CD4-positive, alpha-beta T cell (primary cell): ENCODE measurements at regions not wholly inside any gene's neighbourhood (a gene's known extent, or its start where the extent isn't known, plus 50 kb on each side); places are given as distances from the start of the nearest gene placed in this dataset.

Experiments
- ATAC-seq: fragments of 200-7000 bp; cut with Tn5 transposase; one replicate; pipeline ENCODE4 v1.10.0; 2022; ENCODE audit warnings: mild to moderate bottlenecking; ENCODE audit not compliant: poor library complexity
- CTCF ChIA-PET: fragments of 350-600 bp; sonication (Branson Sonifier 250); formaldehyde crosslinking; loops from one replicate; lab custom pipeline; 2021; ENCODE audit warnings: antibody characterized with exemption, inconsistent platforms; lab: Charles Lee
- POLR2A ChIA-PET: fragments of 350-600 bp; sonication (Branson Sonifier 250); formaldehyde crosslinking; loops from one replicate; lab custom pipeline; 2021; ENCODE audit warnings: antibody characterized with exemption, inconsistent platforms; lab: Charles Lee
- DNase-seq, 14 experiments: peaks; one replicate each; pipeline ENCODE4 v3.0.0-alpha.2; 2013 to 2020; ENCODE audit warnings: mixed read lengths in 2 of 14
- H3K27ac ChIP-seq, 2 donors: one replicate each; pipeline versions ENCODE4 v1.5.1 to v1.7.0; 2013; ENCODE audit warnings: low read length in 2 of 2, low read depth in 1 of 2, mild to moderate bottlenecking in 1 of 2
- H3K27me3 ChIP-seq, 2 experiments: 1 replicate in 1 of 2; 2 replicates in 1 of 2; pipeline versions ENCODE4 v1.6.1 to v1.7.0; 2013; ENCODE audit warnings: low read length in 2 of 2, control low read depth in 1 of 2, mild to moderate bottlenecking in 1 of 2, moderate library complexity in 1 of 2; ENCODE audit not compliant: insufficient read depth in 2 of 2, control insufficient read depth in 1 of 2
- H3K36me3 ChIP-seq: one replicate; pipeline ENCODE4 v1.6.1; 2013; ENCODE audit warnings: low read length, control low read depth; ENCODE audit not compliant: insufficient read depth
- H3K4me1 ChIP-seq: one replicate; pipeline ENCODE4 v1.6.1; 2013; ENCODE audit warnings: low read length, control low read depth; ENCODE audit not compliant: insufficient read depth
- H3K4me3 ChIP-seq: one replicate; pipeline ENCODE4 v1.5.1; 2013; ENCODE audit warnings: mild to moderate bottlenecking, low read length, moderate library complexity
- H3K9me3 ChIP-seq, 2 experiments: 1 replicate in 1 of 2; 2 replicates in 1 of 2; pipeline versions ENCODE4 v1.6.1 to v1.7.0; 2013; ENCODE audit warnings: low read length in 2 of 2, mild to moderate bottlenecking in 2 of 2, control low read depth in 1 of 2, moderate library complexity in 1 of 2; ENCODE audit not compliant: control insufficient read depth in 1 of 2, insufficient read depth in 1 of 2
- H3K27ac Mint-ChIP-seq: one replicate; pipeline ENCODE4 v1.8.0; 2020; ENCODE audit warnings: mixed read lengths
- H3K27me3 Mint-ChIP-seq: one replicate; pipeline ENCODE4 v1.8.0; 2021; ENCODE audit warnings: mixed read lengths
- H3K36me3 Mint-ChIP-seq: one replicate; pipeline ENCODE4 v1.8.0; 2021; ENCODE audit warnings: low read depth, mixed read lengths
- H3K4me1 Mint-ChIP-seq: one replicate; pipeline ENCODE4 v1.8.0; 2021; ENCODE audit warnings: low read depth, mixed read lengths
- H3K4me3 Mint-ChIP-seq: one replicate; pipeline ENCODE4 v1.8.0; 2020; ENCODE audit warnings: mild to moderate bottlenecking, mixed read lengths
- H3K9me3 Mint-ChIP-seq: one replicate; pipeline ENCODE4 v1.8.0; 2020; ENCODE audit warnings: mixed read lengths
- intact Hi-C, 2 experiments: fragments of 100-400 bp; cut with DNase I in 1 of 2; cut with micrococcal nuclease in 1 of 2; formaldehyde crosslinking; loops; one replicate each; pipeline versions ENCODE4 v1.15.1 to v1.9.0; 2023 to 2025; cut with DNase I, micrococcal nuclease
- TF ChIP-seq, protein P1 (sequence below): fragments of 200-600 bp; IDR thresholded peaks from one replicate; pipeline ENCODE4 v1.8.0; 2022; ENCODE audit warnings: antibody characterized with exemption, mild to moderate bottlenecking

DNA sequence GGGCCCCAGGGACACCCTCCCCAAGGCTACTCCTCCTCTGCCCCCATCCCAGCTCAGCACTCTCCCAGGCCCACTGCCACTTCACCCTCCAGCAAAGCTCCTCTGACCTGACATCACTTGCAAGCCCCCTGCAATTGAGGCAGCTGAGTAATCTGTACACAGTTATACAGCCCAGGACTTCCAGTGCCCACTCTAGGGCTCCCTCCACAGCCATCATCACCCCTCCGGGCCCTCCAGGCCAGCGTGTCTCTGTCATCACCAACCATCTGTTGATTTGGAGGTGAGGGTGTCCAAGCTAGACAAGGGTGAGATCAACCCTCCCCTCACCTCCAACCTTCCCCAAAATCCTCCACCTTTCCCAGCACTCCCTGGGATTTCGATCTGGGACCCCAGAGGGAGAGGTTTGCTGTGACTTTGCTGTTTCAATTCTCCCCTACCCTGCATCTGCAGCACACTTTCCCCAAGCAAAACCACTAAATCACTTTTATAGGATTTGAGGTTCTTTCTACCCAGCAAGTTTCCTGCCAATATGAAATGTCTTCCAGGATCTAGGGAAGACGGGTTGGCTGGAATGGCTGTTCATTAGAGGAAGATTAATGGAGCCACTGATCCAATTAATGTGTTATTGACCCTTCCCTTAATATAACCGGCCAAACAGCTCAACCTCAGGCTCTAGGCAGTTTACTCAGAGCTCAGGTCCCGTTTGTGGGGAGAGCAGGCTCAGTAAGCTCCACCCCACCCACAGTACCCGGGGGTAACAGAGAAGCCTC, 92.9 kb downstream of the CHST1 start:
- no peak overlapping the region for H3K4me3 Mint-ChIP-seq

DNA sequence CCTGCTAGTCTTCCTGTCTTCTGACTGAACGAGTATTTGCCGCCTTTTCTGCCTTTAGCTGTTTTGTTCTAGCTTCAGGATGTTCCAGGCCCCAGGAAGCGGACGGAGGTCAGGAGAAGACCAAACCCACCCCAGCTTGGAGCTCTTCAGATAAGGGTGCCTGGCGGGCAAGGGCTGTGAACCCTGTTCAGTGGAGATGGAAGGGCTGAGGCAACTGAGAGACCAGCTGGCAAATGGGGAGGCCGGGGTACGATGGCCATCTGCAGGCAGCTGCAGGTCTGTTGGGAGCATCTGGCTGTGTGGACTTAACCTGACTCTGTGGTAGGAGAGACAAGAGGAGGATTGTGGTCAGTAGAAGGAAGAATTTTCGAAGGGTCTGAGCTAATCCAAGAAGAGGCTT, 95.6 kb downstream of the CHST1 start:
- DNase-seq (no peak), ATAC-seq (no peak)
- Mint-ChIP-seq H3K4me3 (no peak overlapping the region), H3K27ac (no peak overlapping the region), H3K27me3 (peaks cover 15% of the 10 kb centered on the region), H3K9me3 (no peaks in the 10 kb centered on the region), H3K36me3 (no peaks in the 10 kb centered on the region), H3K4me1 (no peaks in the 10 kb centered on the region)
- Histone ChIP-seq H3K27me3 (peaks cover 0 to 4% of the 10 kb centered on the region in 2 experiments), H3K4me3 (no peak overlapping the region), H3K27ac (no peak overlapping the region), H3K9me3 (no peaks in the 10 kb centered on the region), H3K36me3 (no peaks in the 10 kb centered on the region), H3K4me1 (no peaks in the 10 kb centered on the region)
- ChIA-PET CTCF (no interaction called here), POLR2A (no interaction called here)
- intact Hi-C loops = no loop called here
- TF ChIP-seq, protein P1, sequence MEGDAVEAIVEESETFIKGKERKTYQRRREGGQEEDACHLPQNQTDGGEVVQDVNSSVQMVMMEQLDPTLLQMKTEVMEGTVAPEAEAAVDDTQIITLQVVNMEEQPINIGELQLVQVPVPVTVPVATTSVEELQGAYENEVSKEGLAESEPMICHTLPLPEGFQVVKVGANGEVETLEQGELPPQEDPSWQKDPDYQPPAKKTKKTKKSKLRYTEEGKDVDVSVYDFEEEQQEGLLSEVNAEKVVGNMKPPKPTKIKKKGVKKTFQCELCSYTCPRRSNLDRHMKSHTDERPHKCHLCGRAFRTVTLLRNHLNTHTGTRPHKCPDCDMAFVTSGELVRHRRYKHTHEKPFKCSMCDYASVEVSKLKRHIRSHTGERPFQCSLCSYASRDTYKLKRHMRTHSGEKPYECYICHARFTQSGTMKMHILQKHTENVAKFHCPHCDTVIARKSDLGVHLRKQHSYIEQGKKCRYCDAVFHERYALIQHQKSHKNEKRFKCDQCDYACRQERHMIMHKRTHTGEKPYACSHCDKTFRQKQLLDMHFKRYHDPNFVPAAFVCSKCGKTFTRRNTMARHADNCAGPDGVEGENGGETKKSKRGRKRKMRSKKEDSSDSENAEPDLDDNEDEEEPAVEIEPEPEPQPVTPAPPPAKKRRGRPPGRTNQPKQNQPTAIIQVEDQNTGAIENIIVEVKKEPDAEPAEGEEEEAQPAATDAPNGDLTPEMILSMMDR = no peak

More for the DNA sequence above, 92.9 kb downstream of the CHST1 start:
- Mint-ChIP-seq H3K36me3 (no peaks in the 10 kb centered on the region), H3K9me3 (no peaks in the 10 kb centered on the region), H3K27me3 (peaks cover 35% of the 10 kb centered on the region), H3K4me1 (no peaks in the 10 kb centered on the region), H3K27ac (no peak overlapping the region)
- no peaks in the 10 kb centered on the region for H3K36me3 ChIP-seq
- TF ChIP-seq, protein P1 = no peak
- DNase-seq = no peak
- intact Hi-C loops = no loop called here
- CTCF ChIA-PET = no interaction called here
- H3K9me3 ChIP-seq = peaks cover 0 to 7% of the 10 kb centered on the region in 2 experiments
- no peak overlapping the region for H3K4me3 ChIP-seq
- ATAC-seq = no peak
- H3K27ac ChIP-seq = no peak overlapping the region
- peaks cover 0 to 12% of the 10 kb centered on the region in 2 experiments for H3K27me3 ChIP-seq
- H3K4me1 ChIP-seq = no peaks in the 10 kb centered on the region
- POLR2A ChIA-PET = no interaction called here

DNA sequence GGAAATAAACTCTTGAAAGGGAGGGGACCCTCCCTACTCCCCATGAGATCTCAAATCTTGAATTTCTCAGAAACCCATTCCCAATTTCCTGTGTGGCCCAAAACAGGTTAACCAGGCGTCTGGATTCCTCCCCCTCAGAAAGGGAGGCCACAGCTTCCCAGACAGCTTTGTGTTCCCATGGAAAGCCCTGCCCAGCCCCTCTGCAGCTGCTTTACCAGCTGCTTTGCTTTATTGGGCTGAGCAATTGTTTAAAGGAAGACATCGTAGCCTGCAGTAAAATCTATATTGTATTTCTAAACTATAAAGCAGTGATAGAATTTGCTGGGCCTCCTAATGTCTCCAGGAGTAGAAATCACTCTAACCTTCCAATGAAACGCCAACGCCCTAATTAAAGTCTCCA, 97.4 kb downstream of the CHST1 start:
- TF ChIP-seq, protein P1 = no peak
- H3K4me3 ChIP-seq = no peak overlapping the region
- intact Hi-C loops = no loop called here
- Mint-ChIP-seq H3K36me3 (no peaks in the 10 kb centered on the region), H3K9me3 (no peaks in the 10 kb centered on the region), H3K27me3 (peaks cover 11% of the 10 kb centered on the region), H3K4me3 (no peak overlapping the region), H3K4me1 (no peaks in the 10 kb centered on the region), H3K27ac (no peak overlapping the region)
- ATAC-seq (no peak), DNase-seq (no peak)
- H3K36me3 ChIP-seq = no peaks in the 10 kb centered on the region
- peaks cover 0 to 4% of the 10 kb centered on the region in 2 experiments for H3K27me3 ChIP-seq
- no peak overlapping the region for H3K27ac ChIP-seq
- ChIA-PET POLR2A (no interaction called here), CTCF (no interaction called here)
- no peaks in the 10 kb centered on the region for H3K9me3 ChIP-seq
- H3K4me1 ChIP-seq = no peaks in the 10 kb centered on the region
